RCC 7860 (cell line): ENCODE measurements at regions not wholly inside any gene's neighbourhood (a gene's known extent, or its start where the extent isn't known, plus 50 kb on each side); places are given as distances from the start of the nearest gene placed in this dataset.

Experiments
- DNase-seq: peaks from one replicate; pipeline ENCODE4 v3.0.0-alpha.2; 2015; ENCODE audit warnings: low spot score
- FAIRE-seq: peaks from 2 replicates; lab custom pipeline; 2012; peaks lifted over from hg19 to GRCh38; lab: Jason Lieb, UNC

GRCh38 chr12:124633365-124634362 is 66.3 kb upstream of the NCOR2 start:
- DNase-seq (no peak), FAIRE-seq (no peak)

DNA sequence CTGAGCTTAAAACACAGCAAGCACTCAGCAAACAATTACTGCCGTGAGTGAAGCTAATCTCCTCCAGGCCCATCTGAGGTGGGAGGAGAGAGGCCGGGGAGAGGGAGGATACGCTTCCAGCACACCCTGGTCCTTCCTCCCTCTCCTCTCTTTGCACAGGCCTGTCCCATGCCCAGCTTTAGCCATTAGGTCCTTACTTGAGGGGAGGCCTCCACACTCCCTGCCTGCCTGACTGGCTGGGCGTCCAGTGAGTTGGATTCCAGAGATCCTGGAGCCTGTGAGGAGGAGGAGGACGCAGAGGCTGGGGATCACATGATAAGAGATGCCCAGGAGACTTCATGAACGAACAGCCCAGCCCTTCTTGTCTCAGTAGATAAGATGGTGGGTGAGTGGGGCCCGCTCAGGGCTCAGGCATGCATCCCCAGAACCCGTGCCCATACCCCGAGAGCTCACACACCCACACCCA is 65.1 kb upstream of the NCOR2 start:
- DNase-seq (no peak), FAIRE-seq (no peak)

DNA sequence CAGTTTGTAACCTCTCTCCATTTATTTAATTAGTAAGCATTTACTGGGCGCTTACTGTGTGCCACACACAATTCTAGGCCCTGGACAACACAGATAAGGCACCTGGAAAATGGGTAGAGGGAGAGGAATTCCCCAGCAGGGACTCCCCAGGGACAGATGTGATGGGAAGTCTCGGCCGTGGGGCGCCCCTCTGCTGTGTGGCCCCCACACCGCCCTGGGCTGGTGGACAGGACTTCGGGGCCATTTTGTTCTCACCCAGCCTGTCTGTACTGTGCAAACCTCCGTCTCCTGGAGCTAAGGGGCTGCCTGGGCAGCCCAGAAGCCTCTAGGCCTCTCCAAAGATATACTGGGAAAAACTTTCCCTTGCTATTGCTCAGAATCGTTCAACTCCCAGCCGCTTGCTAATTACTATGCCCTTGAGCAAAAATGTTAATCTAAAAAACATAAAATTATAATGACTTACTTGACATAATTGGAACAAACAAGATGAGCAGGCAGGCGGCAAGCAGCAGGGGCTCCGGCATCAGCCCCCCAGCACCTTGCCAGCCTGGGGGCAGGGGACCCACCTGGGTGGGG is 64.4 kb upstream of the NCOR2 start:
- FAIRE-seq (no peak), DNase-seq (no peak)

DNA sequence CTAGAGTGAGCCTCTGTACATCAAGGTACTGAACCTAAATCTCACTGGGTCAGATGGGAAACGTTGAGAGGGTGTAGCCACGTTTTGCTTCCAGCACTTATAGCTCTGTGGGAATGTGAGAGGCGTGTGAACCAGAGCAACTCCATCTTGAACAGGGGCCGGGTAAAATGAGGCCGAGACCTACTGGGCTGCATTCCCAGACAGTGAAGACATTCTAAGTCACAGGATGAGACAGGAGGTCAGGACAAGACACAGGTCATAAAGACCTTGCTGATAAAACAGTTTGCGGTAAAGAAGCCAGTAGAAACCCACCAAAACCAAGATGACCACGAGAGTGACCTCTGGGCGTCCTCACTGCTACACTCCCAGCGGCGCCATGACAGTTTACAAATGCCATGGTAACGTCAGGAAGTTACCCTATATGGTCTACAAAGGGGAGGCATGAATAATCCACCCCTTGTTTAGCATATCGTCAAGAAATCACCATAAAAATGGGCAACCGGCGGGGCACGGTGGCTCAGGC is 63.4 kb upstream of the NCOR2 start:
- no peak for FAIRE-seq
- peak; percentile 61 for DNase-seq

DNA sequence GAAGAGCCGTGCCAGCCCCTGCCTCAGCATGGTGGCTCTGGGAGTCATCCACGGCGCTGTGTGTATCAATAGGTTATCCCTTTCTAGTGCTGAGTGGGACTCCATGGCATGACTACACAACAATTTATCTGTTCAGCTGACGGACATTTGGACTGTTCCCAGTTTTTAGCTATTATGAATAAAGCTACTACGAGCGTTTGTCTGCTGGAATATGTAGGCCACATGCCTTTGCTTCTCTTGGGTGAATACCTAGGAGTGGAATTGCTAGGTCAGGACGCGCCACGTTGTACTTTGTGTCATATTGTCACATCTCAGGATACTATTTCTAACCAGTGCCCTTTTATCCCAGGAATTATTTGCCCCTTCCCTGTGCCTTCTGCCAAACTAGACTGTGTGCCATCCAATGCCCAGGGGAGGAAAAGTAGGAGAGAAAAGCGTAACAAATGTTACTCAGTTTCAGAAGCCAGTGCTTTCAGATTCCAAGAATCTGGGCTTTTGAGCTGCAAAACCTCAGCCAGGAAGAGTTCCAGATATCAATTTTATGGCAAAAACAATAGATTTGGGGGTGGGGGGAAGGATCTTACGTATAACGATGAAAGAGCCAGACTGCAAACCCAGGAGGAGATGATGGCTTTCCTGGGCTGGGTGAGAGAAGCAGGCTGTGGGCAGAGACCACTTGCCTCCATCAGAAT is 62.5 kb upstream of the NCOR2 start:
- FAIRE-seq (no peak), DNase-seq (no peak)

DNA sequence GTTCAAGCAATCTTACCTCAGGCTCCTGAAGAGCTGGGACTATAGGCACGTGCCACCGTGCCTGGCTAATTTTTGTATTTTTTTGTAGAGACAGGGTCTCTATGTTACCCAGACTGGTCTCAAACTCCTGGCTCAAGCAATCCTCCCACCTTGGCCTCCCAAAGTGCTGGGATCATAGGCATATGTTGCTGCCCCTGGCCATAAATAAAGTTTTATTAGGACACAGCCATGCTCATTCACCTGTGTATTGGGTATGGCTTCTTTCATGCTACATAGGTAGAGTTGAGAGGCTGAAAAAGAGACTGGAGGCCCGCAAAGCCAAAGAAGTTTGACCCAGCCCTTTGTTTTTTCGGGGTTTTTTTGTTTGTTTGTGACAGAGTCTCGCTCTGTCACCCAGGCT is 61.7 kb upstream of the NCOR2 start:
- FAIRE-seq (no peak), DNase-seq (no peak)

GRCh38 chr12:124627956-124628355 is 60.5 kb upstream of the NCOR2 start:
- FAIRE-seq = no peak
- no peak for DNase-seq

GRCh38 chr12:124626971-124627411 is 59.6 kb upstream of the NCOR2 start:
- no peak for FAIRE-seq
- no peak for DNase-seq

- DNase-seq = peak; percentile 73
- peak; percentile 72 for FAIRE-seq
Measured at GRCh38 chr12:124625867-124626675, 58.7 kb upstream of the NCOR2 start.

DNA sequence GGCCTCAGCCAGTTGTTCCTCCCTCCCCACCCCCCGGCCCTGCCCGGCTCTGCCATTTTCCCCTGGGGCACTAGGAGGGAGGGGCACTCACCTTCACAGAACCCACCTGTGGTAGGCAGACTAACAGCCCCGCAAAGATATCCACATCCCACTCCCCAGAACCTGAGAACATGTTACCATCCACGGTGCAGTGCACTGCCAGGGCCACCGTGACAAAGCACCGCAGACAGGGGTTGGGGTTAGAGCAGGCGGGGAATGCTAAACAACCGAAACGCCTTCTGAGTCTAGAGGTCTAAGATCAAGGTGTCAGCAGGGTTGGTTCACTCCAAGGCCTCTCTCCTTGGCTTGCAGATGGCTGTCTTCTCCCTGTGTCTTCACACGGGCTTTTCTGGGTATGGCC is 57.4 kb upstream of the NCOR2 start:
- FAIRE-seq (no peak), DNase-seq (no peak)

- FAIRE-seq (no peak), DNase-seq (peak; percentile 13)
Measured at GRCh38 chr12:124623344-124624035, 56.1 kb upstream of the NCOR2 start.

- FAIRE-seq = no peak
- no peak for DNase-seq
Measured at GRCh38 chr12:124622764-124623163, 55.4 kb upstream of the NCOR2 start.

GRCh38 chr12:124622331-124622730 is 54.9 kb upstream of the NCOR2 start:
- no peak for DNase-seq
- no peak for FAIRE-seq

GRCh38 chr12:124621296-124621660 is 53.9 kb upstream of the NCOR2 start:
- DNase-seq = peak; percentile 17
- no peak for FAIRE-seq

- DNase-seq = peak; percentile 51
- peak; percentile 69 for FAIRE-seq
Measured at GRCh38 chr12:124620606-124621295, 53.3 kb upstream of the NCOR2 start.

DNA sequence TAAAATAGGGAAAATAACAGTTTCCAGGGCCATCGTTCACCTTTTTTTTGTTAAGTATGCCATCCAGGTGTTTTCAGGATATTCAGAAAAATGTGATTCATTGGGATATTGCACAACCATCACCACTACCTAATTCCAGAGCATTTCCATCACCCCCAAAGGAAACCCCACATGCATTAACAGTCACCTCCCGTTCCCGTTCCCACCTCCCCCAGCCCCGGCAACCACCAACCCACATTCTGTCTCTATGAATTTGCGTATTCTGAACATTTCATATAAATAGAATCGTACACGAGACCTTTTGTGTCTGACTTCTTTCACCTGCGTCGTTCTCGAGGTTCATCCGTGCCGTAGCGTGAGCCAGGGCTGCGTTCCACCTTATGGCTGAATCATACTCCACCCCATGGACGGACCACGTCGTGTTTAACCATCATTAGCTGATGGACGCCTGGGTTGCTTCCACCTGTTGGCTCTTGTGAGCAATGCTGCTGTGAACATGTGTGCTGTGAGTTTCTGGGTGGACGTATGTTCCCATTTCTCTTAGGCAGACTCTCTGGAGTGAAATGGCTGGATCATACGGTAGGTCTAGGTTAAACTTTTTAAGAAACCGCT is 51.0 kb upstream of the NCOR2 start:
- FAIRE-seq (no peak), DNase-seq (no peak)

DNA sequence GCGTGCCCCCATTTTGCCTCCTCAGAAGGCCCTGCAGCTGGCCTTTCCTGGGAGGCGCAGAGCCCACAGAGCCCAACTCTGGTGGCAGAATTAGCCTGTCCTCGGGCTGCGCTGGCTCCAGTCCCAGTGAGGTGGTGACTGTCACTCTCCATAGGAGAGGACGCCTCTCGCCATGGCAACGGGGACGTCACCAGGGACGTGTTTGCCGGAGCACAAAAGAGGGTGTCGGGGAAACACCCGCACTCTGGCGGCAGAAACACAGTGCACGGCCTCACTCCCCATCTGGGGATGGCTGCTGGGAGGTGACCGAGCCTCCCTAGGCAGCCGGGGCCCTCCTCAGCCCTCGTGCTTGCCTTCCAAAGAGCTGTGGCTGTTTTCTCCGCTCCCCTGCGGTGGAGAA is 50.2 kb upstream of the NCOR2 start:
- FAIRE-seq (no peak), DNase-seq (no peak)
